NCI-H82 treated with DMSO at 0.1 percent for 48 hours (cell line): ENCODE measurements at regions not wholly inside any gene's neighbourhood (a gene's known extent, or its start where the extent isn't known, plus 50 kb on each side); places are given as distances from the start of the nearest gene placed in this dataset.
"Not testable (repeated sequence)": the region's sequence is repeated elsewhere in the genome, so short reads cannot be mapped to it uniquely, and the experiment has no call there.

Source experiments
- DNase-seq: peaks from one replicate; lab custom pipeline; 2025; ENCODE audit not compliant: unreplicated experiment; lab: John Stamatoyannopoulos, UW

- no peak for DNase-seq
Observed at GRCh38 chr5:142408981-142409481, 84.2 kb upstream of the SPRY4 start.

- no peak for DNase-seq
Observed at GRCh38 chr5:142408536-142408935, 83.7 kb upstream of the SPRY4 start.

- DNase-seq: no peak
Observed at GRCh38 chr5:142405814-142406395, 81.1 kb upstream of the SPRY4 start.

GRCh38 chr5:142405023-142405422, 80.2 kb upstream of the SPRY4 start:
- no peak for DNase-seq

GRCh38 chr5:142404046-142404477, 79.2 kb upstream of the SPRY4 start:
- no peak for DNase-seq

GRCh38 chr5:142403583-142403982, 78.8 kb upstream of the SPRY4 start:
- no peak for DNase-seq

GRCh38 chr5:142402752-142403318, 78.0 kb upstream of the SPRY4 start:
- DNase-seq: no peak

GRCh38 chr5:142400415-142400814, 75.6 kb upstream of the SPRY4 start:
- DNase-seq: no peak

GRCh38 chr5:142399891-142400290, 75.1 kb upstream of the SPRY4 start:
- no peak for DNase-seq

GRCh38 chr5:142398730-142399055, 73.9 kb upstream of the SPRY4 start:
- no peak for DNase-seq

- DNase-seq: not testable (repeated sequence)
Observed at GRCh38 chr5:142398011-142398729, 73.3 kb upstream of the SPRY4 start.

GRCh38 chr5:142397178-142397577, 72.4 kb upstream of the SPRY4 start:
- DNase-seq: no peak

- DNase-seq: no peak
Observed at GRCh38 chr5:142396436-142397038, 71.7 kb upstream of the SPRY4 start.

- DNase-seq: no peak
Observed at GRCh38 chr5:142395334-142395733, 70.5 kb upstream of the SPRY4 start.

- DNase-seq: no peak
Observed at GRCh38 chr5:142391058-142391845, 66.4 kb upstream of the SPRY4 start.

GRCh38 chr5:142390334-142390733, 65.5 kb upstream of the SPRY4 start:
- no peak for DNase-seq

GRCh38 chr5:142388696-142389095, 63.9 kb upstream of the SPRY4 start:
- DNase-seq: no peak

- peak; percentile 10 for DNase-seq
Observed at GRCh38 chr5:142387024-142387682, 62.3 kb upstream of the SPRY4 start.

GRCh38 chr5:142386137-142387023, 61.6 kb upstream of the SPRY4 start:
- peak; percentile 33 for DNase-seq

- DNase-seq: no peak
Observed at GRCh38 chr5:142385194-142385593, 60.4 kb upstream of the SPRY4 start.
